A549 (cell line): ENCODE measurements at regions not wholly inside any gene's neighbourhood (a gene's known extent, or its start where the extent isn't known, plus 50 kb on each side); places are given as distances from the start of the nearest gene placed in this dataset.
A peak's percentile ranks its signal among the peaks of the same experiment; 100 is the strongest.

Experiments
- ATAC-seq, 2 experiments: fragments of 200-7000 bp in 1 of 2; fragments of >200 bp in 1 of 2; cut with Nextera tagmentation in 1 of 2; cut with Tn5 transposase in 1 of 2; 3 replicates each; pipeline versions ENCODE4 v1.8.0 to v1.9.1; 2018 to 2020; ENCODE audit warnings: mild to moderate bottlenecking in 1 of 2, moderate library complexity in 1 of 2
- CTCF ChIA-PET: fragments of 300-600 bp; sonication (Branson Sonifier 250); formaldehyde crosslinking; extraction: SDS; loops from one replicate; lab custom pipeline; 2021; ENCODE audit warnings: antibody characterized with exemption, inconsistent platforms; lab: Yijun Ruan, JAX
- POLR2A ChIA-PET: fragments of 350-600 bp; formaldehyde crosslinking; extraction: SDS; loops from one replicate; lab custom pipeline; 2021; ENCODE audit warnings: antibody characterized with exemption, inconsistent platforms; lab: Yijun Ruan, JAX
- DNase-seq, 2 experiments: peaks; one replicate each; pipeline versions ENCODE4 v3.0.0 to v3.0.0-alpha.2; 2011 to 2016; ENCODE audit warnings: low read depth in 1 of 2, low spot score in 1 of 2
- FAIRE-seq: peaks from 2 replicates; lab custom pipeline; 2011; peaks lifted over from hg19 to GRCh38; lab: Jason Lieb, UNC
- H3K27ac ChIP-seq, 2 experiments: fragments of >200 bp; sonication (Bioruptor Twin); formaldehyde crosslinking; 3 replicates each; pipeline ENCODE4 v1.5.1; 2016 to 2017
- H3K4me1 ChIP-seq: fragments of >200 bp; sonication (Bioruptor Twin); formaldehyde crosslinking; 3 replicates; pipeline ENCODE4 v1.6.1; 2016
- H3K4me2 ChIP-seq: fragments of >200 bp; sonication (Bioruptor Twin); formaldehyde crosslinking; 3 replicates; pipeline ENCODE4 v1.6.1; 2016
- H3K4me3 ChIP-seq: fragments of >200 bp; sonication (Bioruptor Twin); formaldehyde crosslinking; 3 replicates; pipeline ENCODE4 v1.5.1; 2016
- H3K9me3 ChIP-seq: fragments of >200 bp; sonication (Bioruptor Twin); formaldehyde crosslinking; 3 replicates; pipeline ENCODE4 v1.6.1; 2016
- ATOH8 ChIP-seq: fragments of 250-450 bp; sonication (Bioruptor Pico); IDR thresholded peaks from 2 replicates; pipeline ENCODE4 v1.5.0; 2020; ENCODE audit warnings: low read depth, mild to moderate bottlenecking, moderate library complexity
- CBX8 ChIP-seq: fragments of 200-600 bp; sonication (generic); IDR thresholded peaks from 2 replicates; pipeline ENCODE4 v1.6.1; 2016
- CEBPB ChIP-seq, 2 experiments: fragments of >200 bp in 1 of 2; sonication (Bioruptor Twin) in 1 of 2; formaldehyde crosslinking in 1 of 2; IDR thresholded peaks; 2 replicates each; pipeline ENCODE4 v1.6.1; 2012 to 2016
- E2F6 ChIP-seq: IDR thresholded peaks from 2 replicates; pipeline ENCODE4 v1.6.1; 2012; ENCODE audit warnings: low read depth, borderline replicate concordance
- EHF ChIP-seq: fragments of 250-450 bp; sonication (Bioruptor Pico); IDR thresholded peaks from 2 replicates; pipeline ENCODE4 v1.5.0; 2020; ENCODE audit warnings: mild to moderate bottlenecking
- FOSB ChIP-seq: fragments of 250-450 bp; sonication (Bioruptor Pico); IDR thresholded peaks from 2 replicates; pipeline ENCODE4 v1.5.0; 2020; ENCODE audit warnings: mild to moderate bottlenecking, moderate library complexity
- HMGXB4 ChIP-seq: fragments of 250-450 bp; sonication (Bioruptor Pico); IDR thresholded peaks from 2 replicates; pipeline ENCODE4 v1.5.0; 2021; ENCODE audit warnings: mild to moderate bottlenecking, moderate library complexity, borderline replicate concordance
- HOXB5 ChIP-seq: fragments of 250-450 bp; sonication (Bioruptor Pico); IDR thresholded peaks from 2 replicates; pipeline ENCODE4 v1.5.0; 2020; ENCODE audit warnings: mild to moderate bottlenecking, moderate library complexity
- JUNB ChIP-seq: fragments of >200 bp; sonication (Bioruptor Twin); formaldehyde crosslinking; IDR thresholded peaks from 2 replicates; pipeline ENCODE4 v1.6.1; 2016
- KDM5A ChIP-seq: fragments of 200-600 bp; sonication (generic); IDR thresholded peaks from 2 replicates; pipeline ENCODE4 v1.6.1; 2016; ENCODE audit warnings: antibody characterized with exemption, mild to moderate bottlenecking
- MAZ ChIP-seq: fragments of 150-350 bp; IDR thresholded peaks from 2 replicates; pipeline ENCODE4 v1.6.1; 2014; ENCODE audit warnings: antibody characterized with exemption, low read depth, low read length, borderline replicate concordance
- MYC ChIP-seq: IDR thresholded peaks from 2 replicates; pipeline ENCODE4 v1.6.1; 2012; ENCODE audit warnings: mild to moderate bottlenecking, inconsistent platforms, low read length, improper control_type of control experiment, borderline replicate concordance
- NPAS2 ChIP-seq: fragments of 250-450 bp; sonication (Bioruptor Pico); IDR thresholded peaks from 2 replicates; pipeline ENCODE4 v1.8.0; 2022; ENCODE audit warnings: mild to moderate bottlenecking, moderate library complexity, borderline replicate concordance
- PBX3 ChIP-seq: IDR thresholded peaks from 2 replicates; pipeline ENCODE4 v1.6.1; 2012
- POLR2AphosphoS2 ChIP-seq: conservative IDR thresholded peaks from 2 replicates; pipeline ENCODE4 v1.6.1; 2012; ENCODE audit warnings: low read length, improper control_type of control experiment, inconsistent platforms
- RARB ChIP-seq: fragments of 250-450 bp; sonication (Bioruptor Pico); IDR thresholded peaks from 2 replicates; pipeline ENCODE4 v1.8.0; 2021; ENCODE audit warnings: mild to moderate bottlenecking, moderate library complexity
- SMC3 ChIP-seq: fragments of >200 bp; sonication (Bioruptor Twin); formaldehyde crosslinking; IDR thresholded peaks from 3 replicates; pipeline ENCODE4 v1.6.1; 2018; ENCODE audit warnings: inconsistent platforms
- TP53 ChIP-seq: fragments of 250-450 bp; sonication (Bioruptor Pico); IDR thresholded peaks from 2 replicates; pipeline ENCODE4 v1.5.0; 2021; ENCODE audit warnings: mild to moderate bottlenecking, moderate library complexity
- ZC3H11A ChIP-seq: fragments of 450-650 bp; IDR thresholded peaks from 2 replicates; pipeline ENCODE4 v1.6.1; 2014; ENCODE audit warnings: antibody characterized with exemption, mild to moderate bottlenecking
- ZNF302 ChIP-seq: fragments of 250-450 bp; sonication (Bioruptor Pico); IDR thresholded peaks from 2 replicates; pipeline ENCODE4 v1.9.0; 2021; ENCODE audit warnings: inconsistent platforms, mild to moderate bottlenecking, moderate library complexity
- ZSCAN20 ChIP-seq: fragments of 250-450 bp; sonication (Bioruptor Pico); IDR thresholded peaks from 2 replicates; pipeline ENCODE4 v1.8.0; 2022; ENCODE audit warnings: mild to moderate bottlenecking, moderate library complexity
- WGBS: methylation state at CpG from one replicate; pipeline ENCODE4 v1.1.6; 2017; ENCODE audit errors: missing lambda C conversion rate; 5-methylcytosine and 5-hydroxymethylcytosine counted together

- no peak for FAIRE-seq
- 0% methylated on average over 1 of the region's 1 CpG for WGBS
- POLR2A ChIA-PET, result no interaction called here
These were observed 170.6 kb upstream of the CCDC196 start for GRCh38 chr14:66315548-66315947.

GRCh38 chr14:66322564-66322963 lies 163.6 kb upstream of the CCDC196 start:
- Histone ChIP-seq H3K4me3 (no peak overlapping the region), H3K4me1 (no peaks in the 10 kb centered on the region), H3K9me3 (peaks cover 3% of the 10 kb centered on the region; the same call in 1 of the 3 replicates), H3K27ac (no peak overlapping the region), H3K4me2 (no peak overlapping the region)
- DNase-seq, result no peak
- POLR2A ChIA-PET, result no interaction called here
- CTCF ChIA-PET, result no interaction called here
- no peak for ATAC-seq
- TF ChIP-seq KDM5A (no peak), SMC3 (no peak), POLR2AphosphoS2 (no peak), ZNF302 (CRISPR knock-in tag) (no peak), ATOH8 (CRISPR knock-in tag) (no peak), HOXB5 (CRISPR knock-in tag) (no peak), CBX8 (no peak), TP53 (CRISPR knock-in tag) (no peak), MAZ (no peak), E2F6 (no peak), HMGXB4 (no peak), MYC (no peak), PBX3 (no peak), ZSCAN20 (CRISPR knock-in tag) (no peak), ZC3H11A (no peak), CEBPB (IDR thresholded peaks at IDR 0.05) (no peak), NPAS2 (CRISPR knock-in tag) (no peak), FOSB (CRISPR knock-in tag) (no peak)
- TF ChIP-seq, all 56 proteins: peak for 0
- WGBS, result 89% methylated on average over 1 of the region's 1 CpG
- FAIRE-seq, result no peak

More at GRCh38 chr14:66315548-66315947, 170.6 kb upstream of the CCDC196 start:
- peak in 1 of 2 experiments; percentile 48; a peak in 3 of 6 replicates for ATAC-seq
- no peak overlapping the region for H3K27ac ChIP-seq
- H3K4me2 ChIP-seq, result no peak overlapping the region
- no peak overlapping the region for H3K4me3 ChIP-seq
- no peaks in the 10 kb centered on the region; the same call in 1 of the 3 replicates for H3K9me3 ChIP-seq
- TF ChIP-seq JUNB (no peak), KDM5A (no peak), HMGXB4 (no peak), EHF (CRISPR knock-in tag) (no peak), RARB (no peak), TP53 (CRISPR knock-in tag) (no peak)
- TF ChIP-seq, all 56 proteins: peak for 0
- no peak for DNase-seq
- CTCF ChIA-PET, result no interaction called here
- H3K4me1 ChIP-seq, result no peaks in the 10 kb centered on the region
